ENCODE measurements at regions not wholly inside any gene's neighbourhood (a gene's known extent, or its start where the extent isn't known, plus 50 kb on each side); places are given as distances from the start of the nearest gene placed in this dataset.

GRCh38 chr10:78944723-78945312 lies 123.9 kb upstream of the ZMIZ1 start:
- no peak for DNase-seq (ENCODE audit: low read depth)

GRCh38 chr10:78945838-78946237 lies 122.9 kb upstream of the ZMIZ1 start:
- DNase-seq (ENCODE audit: low read depth): no peak

DNA sequence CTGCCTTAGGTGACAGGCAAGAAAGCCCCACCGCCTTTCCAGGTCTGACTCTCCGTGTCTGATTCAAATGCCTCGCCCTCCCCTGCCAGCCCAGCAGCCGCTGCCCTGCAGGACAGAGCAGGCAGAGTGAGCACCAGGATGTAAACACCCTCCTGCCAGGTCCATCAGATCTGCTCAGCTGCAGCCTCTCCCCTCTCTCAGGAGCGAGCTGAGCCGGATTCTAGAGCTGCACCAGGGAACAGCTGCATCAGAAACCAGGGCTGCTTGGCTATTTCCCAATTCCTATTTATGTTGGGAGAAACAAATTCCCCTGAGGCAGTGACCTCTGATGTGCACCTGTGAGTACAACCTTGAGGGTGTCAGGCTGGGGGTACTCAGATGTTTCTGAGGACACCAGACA lies 121.5 kb upstream of the ZMIZ1 start:
- no peak for DNase-seq (ENCODE audit: low read depth)

DNA sequence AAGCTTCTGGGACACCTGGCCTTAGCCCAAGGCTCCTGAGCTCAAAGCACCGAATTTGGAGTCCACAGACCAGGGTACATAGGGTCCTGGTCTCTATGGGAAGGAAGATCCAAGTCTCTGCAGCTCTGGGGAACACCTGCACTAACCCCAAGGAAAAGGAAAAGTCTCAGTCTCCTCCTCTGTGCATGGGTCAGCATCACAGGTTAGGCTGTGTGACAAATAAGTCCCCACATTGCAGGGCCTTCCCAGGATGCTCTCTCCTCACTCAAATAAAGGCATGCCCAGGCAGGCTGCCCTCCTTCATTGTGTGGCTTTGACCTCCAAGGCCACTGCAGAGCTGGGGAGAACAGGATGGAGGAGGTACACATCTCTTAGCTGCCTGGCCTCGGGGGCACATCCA lies 121.0 kb upstream of the ZMIZ1 start:
- DNase-seq (ENCODE audit: low read depth): no peak

GRCh38 chr10:78948621-78949030 lies 120.1 kb upstream of the ZMIZ1 start:
- DNase-seq (ENCODE audit: low read depth): no peak

DNA sequence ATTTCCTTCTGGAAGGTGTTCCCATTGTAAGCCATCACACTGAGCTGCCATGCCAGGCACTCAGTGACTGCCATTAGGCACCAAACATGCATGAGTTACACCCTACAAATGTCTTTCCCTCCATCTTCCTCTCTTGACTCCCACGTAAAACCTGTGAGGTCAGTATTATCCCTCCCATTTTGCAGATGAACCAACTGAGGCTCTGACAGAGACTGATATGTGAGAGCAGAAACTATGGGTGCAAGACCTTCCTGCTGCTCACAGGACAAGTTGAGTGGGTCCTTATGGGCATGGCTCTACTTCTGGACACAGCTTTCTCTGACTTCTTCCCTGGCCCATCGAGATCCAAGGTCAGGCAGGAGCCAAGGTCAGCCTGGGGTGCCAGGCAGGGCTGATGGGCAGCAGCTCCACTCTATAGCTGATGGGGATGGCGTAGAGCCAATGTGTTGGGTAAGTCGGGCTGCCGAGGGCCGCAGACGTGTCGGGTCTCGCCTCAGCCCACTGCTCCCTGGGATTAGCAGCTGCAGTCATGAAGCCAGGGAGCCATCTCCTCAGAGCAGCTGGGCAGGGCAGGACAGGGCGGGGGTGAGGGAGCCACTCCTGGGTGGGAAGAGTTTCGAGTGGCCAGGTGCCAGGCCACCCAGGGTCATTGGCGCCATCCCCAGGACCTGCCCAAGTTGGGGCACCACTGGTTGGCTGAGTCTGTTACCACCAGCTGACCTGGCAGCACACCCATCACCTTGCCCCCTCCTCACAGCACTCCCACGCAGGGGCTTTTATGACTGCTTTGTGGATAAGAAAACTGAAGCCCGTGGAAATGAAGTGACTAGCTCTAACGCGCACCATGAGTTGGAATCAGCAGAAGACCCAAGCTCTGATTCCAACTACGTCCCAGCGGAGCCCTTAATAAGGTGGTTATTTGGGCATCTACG lies 117.8 kb upstream of the ZMIZ1 start:
- no peak for DNase-seq (ENCODE audit: low read depth)

GRCh38 chr10:78952030-78952429 lies 116.7 kb upstream of the ZMIZ1 start:
- DNase-seq (ENCODE audit: low read depth): no peak

DNA sequence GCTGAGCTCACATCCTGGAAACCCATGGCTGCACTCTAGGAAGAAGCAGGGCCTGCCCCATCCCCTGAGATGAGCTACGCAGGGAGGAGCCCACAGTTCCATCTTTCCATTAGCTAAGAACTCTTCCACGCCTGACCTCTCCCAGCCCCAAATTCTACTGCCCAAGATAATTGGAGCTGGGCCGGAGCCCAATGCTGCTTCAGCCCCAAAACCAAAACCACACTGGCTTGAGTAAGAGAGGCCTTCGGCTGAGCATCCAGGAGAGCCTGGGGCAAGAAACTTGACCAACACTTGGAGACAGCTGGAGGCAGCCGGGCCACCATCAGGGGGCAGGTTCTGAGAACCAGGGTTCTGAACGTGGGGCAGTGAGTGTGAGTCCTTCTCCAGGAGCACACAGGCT lies 116.1 kb upstream of the ZMIZ1 start:
- no peak for DNase-seq (ENCODE audit: low read depth)

DNA sequence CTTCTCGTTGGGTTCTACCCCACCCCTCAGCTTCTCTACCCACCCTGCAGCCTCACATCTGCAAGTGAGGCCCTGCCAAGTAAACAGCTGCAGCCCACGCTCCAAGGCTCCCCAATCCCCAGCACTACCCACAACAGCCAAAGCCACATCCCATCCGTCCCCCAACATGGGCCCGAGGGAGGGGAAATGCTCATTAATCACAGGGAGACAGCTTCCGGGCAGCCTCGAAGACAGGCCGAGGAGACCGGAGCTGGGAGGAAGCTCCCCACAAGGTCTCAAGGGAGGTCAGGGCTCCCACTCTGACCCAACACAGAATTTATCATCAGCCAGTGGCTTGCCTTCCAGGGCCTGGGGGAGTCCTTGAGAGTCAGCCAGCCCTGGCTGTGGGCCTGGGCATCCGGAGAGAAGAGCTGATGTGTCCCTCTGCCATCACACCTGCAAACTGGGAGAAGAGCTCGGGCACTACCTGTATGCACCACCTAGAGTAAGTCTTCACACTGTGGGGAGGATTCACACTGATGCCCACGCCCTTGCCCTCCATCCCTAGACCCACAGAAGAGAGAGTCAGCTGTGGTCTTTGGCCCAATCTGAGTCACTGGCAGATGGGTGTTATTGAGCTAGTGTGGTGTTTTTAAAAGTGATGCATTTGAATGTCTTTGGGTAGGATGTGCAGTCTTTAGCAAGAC lies 115.5 kb upstream of the ZMIZ1 start:
- no peak for DNase-seq (ENCODE audit: low read depth)

DNA sequence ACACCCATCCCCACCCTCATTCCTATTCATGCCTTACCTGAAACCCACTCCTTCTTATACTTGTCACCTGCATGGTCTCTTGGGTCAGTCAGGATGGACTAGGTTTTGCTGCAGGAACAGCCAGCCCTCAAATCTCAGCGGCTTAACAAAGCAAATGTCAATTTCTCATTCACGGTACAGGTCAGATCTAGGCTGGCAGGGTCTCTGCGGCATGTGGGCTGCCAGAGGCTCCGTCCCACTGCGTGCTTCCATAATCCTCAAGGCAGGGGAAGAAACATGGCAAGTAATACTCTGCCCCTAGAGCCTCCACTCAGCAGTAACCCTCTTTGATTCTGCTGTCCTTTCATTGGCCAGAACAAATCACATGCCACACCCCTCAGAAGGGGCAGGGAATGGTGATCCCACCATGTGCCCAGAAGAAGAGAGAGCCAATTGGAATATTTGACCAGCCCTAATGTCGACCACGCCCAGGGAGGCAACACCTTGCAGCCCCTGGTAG lies 114.9 kb upstream of the ZMIZ1 start:
- no peak for DNase-seq (ENCODE audit: low read depth)

DNA sequence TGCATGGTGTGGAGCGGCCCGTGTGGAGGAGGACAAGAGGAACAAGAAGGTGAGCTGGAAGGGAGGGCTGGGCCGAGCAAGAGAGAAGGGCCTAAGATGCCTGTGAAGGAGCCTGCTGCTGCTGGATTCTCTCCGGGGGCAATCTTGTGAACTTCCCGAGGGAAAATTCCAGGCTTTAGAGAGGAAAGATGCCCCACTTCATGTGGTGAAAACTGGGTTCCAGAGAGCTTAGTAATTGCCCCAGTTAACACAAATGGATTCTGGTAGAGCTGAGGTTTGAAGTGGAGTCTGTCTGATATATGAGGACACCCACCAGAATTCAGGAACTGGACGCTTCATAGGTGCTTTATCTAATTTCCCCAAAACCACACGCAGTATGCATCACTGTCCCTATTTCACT lies 114.1 kb upstream of the ZMIZ1 start:
- no peak for DNase-seq (ENCODE audit: low read depth)

GRCh38 chr10:78955206-78955605 lies 113.6 kb upstream of the ZMIZ1 start:
- DNase-seq (ENCODE audit: low read depth): no peak

- no peak for DNase-seq (ENCODE audit: low read depth)
Observed at GRCh38 chr10:78956391-78956790, 112.4 kb upstream of the ZMIZ1 start.

DNA sequence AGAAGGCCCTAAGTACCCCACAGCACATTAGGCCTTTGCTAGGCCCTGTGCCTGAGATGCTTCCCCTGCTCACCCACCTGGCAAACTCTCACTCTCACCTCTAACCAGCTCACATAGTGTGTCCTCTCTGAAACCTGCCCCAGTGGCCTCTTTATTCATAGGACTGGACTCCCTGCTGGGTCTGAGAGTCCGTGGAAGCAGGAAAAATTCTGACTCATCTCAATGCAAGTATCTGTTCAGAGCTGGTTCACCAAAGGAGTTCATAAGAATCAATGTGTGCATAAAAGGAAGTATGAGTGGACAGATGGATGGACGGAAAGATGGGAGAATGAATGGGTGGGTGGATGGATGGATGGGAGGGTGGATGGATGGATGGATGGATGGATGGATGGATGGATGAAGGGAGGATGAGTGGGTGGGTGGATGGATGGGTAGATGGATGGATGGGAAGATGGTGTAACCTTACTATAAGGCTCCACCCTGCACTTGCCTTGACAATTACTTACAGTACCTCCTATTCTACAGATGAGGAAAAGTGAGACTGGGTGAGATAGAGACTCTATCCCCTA lies 111.2 kb upstream of the ZMIZ1 start:
- DNase-seq (ENCODE audit: low read depth): no peak

GRCh38 chr10:78959217-78959923 lies 109.4 kb upstream of the ZMIZ1 start:
- DNase-seq (ENCODE audit: low read depth): no peak

GRCh38 chr10:78959924-78960285 lies 108.9 kb upstream of the ZMIZ1 start:
- no peak for DNase-seq (ENCODE audit: low read depth)

DNA sequence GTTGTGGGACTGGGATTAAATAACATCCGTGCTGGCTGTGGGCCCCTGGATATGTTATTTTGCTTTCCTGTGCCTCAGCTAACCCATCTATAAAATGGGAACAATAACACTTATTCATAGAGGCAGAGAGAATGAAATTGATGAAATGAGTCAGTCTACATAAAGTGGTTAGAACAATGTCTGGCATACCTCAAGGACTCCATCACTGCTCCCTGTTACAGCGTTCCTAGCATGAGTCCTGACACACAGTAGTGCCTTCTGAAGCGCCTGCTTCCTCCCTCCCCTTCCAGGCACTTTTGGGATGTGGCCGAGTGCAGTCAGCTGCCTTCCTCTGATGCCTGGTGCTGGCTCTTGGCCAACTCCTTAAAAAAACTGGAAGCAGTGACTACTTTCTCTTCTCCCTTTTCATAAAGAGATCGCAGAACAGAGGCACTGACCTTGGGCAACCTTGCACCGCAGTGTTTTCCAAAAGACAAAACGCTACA lies 108.4 kb upstream of the ZMIZ1 start:
- no peak for DNase-seq (ENCODE audit: low read depth)

- no peak for DNase-seq (ENCODE audit: low read depth)
Observed at GRCh38 chr10:78961760-78962159, 107.0 kb upstream of the ZMIZ1 start.

GRCh38 chr10:78963074-78964034 lies 105.4 kb upstream of the ZMIZ1 start:
- no peak for DNase-seq (ENCODE audit: low read depth)

GRCh38 chr10:78964274-78964951 lies 104.4 kb upstream of the ZMIZ1 start:
- DNase-seq (ENCODE audit: low read depth): no peak

Data from activated T-cell treated with anti-CD3 and anti-CD28 coated beads for 48 hours (primary cell).